ENCODE measurements at regions not wholly inside any gene's neighbourhood (a gene's known extent, or its start where the extent isn't known, plus 50 kb on each side); places are given as distances from the start of the nearest gene placed in this dataset.

GRCh38 chr4:177079327-177079726 lies 230.3 kb upstream of the NEIL3 start:
- TF ChIP-seq POLR2AphosphoS5 (IDR thresholded peaks at IDR 0.05; ENCODE audit: low read depth, low read length) (no peak), FOXP2 (optimal IDR thresholded peaks at IDR 0.05; ENCODE audit: borderline replicate concordance, extremely low read depth, extremely low read length, insufficient read depth) (no peak), TAF1 (IDR thresholded peaks at IDR 0.05; ENCODE audit: borderline replicate concordance, insufficient read depth, low read length) (no peak), REST (IDR thresholded peaks at IDR 0.05; ENCODE audit: insufficient read depth in 1 of 2, low read depth in 2 of 2, low read length in 2 of 2) (no peak), SIN3A (IDR thresholded peaks at IDR 0.05; ENCODE audit: borderline replicate concordance, insufficient read depth, low read length) (no peak)

GRCh38 chr4:177080388-177080787 lies 229.3 kb upstream of the NEIL3 start:
- TF ChIP-seq REST (IDR thresholded peaks at IDR 0.05; ENCODE audit: insufficient read depth in 1 of 2, low read depth in 2 of 2, low read length in 2 of 2): no peak
- no peak for TF ChIP-seq POLR2AphosphoS5 (IDR thresholded peaks at IDR 0.05; ENCODE audit: low read depth, low read length)
- TF ChIP-seq TAF1 (IDR thresholded peaks at IDR 0.05; ENCODE audit: borderline replicate concordance, insufficient read depth, low read length): no peak
- TF ChIP-seq FOXP2 (optimal IDR thresholded peaks at IDR 0.05; ENCODE audit: borderline replicate concordance, extremely low read depth, extremely low read length, insufficient read depth): no peak
- TF ChIP-seq SIN3A (IDR thresholded peaks at IDR 0.05; ENCODE audit: borderline replicate concordance, insufficient read depth, low read length): no peak

- TF ChIP-seq FOXP2 (optimal IDR thresholded peaks at IDR 0.05; ENCODE audit: borderline replicate concordance, extremely low read depth, extremely low read length, insufficient read depth): no peak
- no peak for TF ChIP-seq SIN3A (IDR thresholded peaks at IDR 0.05; ENCODE audit: borderline replicate concordance, insufficient read depth, low read length)
- no peak for TF ChIP-seq TAF1 (IDR thresholded peaks at IDR 0.05; ENCODE audit: borderline replicate concordance, insufficient read depth, low read length)
- TF ChIP-seq POLR2AphosphoS5 (IDR thresholded peaks at IDR 0.05; ENCODE audit: low read depth, low read length): no peak
- no peak for TF ChIP-seq REST (IDR thresholded peaks at IDR 0.05; ENCODE audit: insufficient read depth in 1 of 2, low read depth in 2 of 2, low read length in 2 of 2)
These were observed 222.6 kb upstream of the NEIL3 start for GRCh38 chr4:177087060-177087459.

GRCh38 chr4:177087499-177087898 lies 222.2 kb upstream of the NEIL3 start:
- TF ChIP-seq REST (IDR thresholded peaks at IDR 0.05; ENCODE audit: insufficient read depth in 1 of 2, low read depth in 2 of 2, low read length in 2 of 2) (no peak), FOXP2 (optimal IDR thresholded peaks at IDR 0.05; ENCODE audit: borderline replicate concordance, extremely low read depth, extremely low read length, insufficient read depth) (no peak), TAF1 (IDR thresholded peaks at IDR 0.05; ENCODE audit: borderline replicate concordance, insufficient read depth, low read length) (no peak), SIN3A (IDR thresholded peaks at IDR 0.05; ENCODE audit: borderline replicate concordance, insufficient read depth, low read length) (no peak), POLR2AphosphoS5 (IDR thresholded peaks at IDR 0.05; ENCODE audit: low read depth, low read length) (no peak)

GRCh38 chr4:177091515-177091914 lies 218.2 kb upstream of the NEIL3 start:
- TF ChIP-seq POLR2AphosphoS5 (IDR thresholded peaks at IDR 0.05; ENCODE audit: low read depth, low read length): no peak
- no peak for TF ChIP-seq SIN3A (IDR thresholded peaks at IDR 0.05; ENCODE audit: borderline replicate concordance, insufficient read depth, low read length)
- TF ChIP-seq REST (IDR thresholded peaks at IDR 0.05; ENCODE audit: insufficient read depth in 1 of 2, low read depth in 2 of 2, low read length in 2 of 2): no peak
- TF ChIP-seq TAF1 (IDR thresholded peaks at IDR 0.05; ENCODE audit: borderline replicate concordance, insufficient read depth, low read length): no peak
- TF ChIP-seq FOXP2 (optimal IDR thresholded peaks at IDR 0.05; ENCODE audit: borderline replicate concordance, extremely low read depth, extremely low read length, insufficient read depth): no peak

All from PFSK-1 (cell line).